HL-60 (cell line): ENCODE measurements at regions not wholly inside any gene's neighbourhood (a gene's known extent, or its start where the extent isn't known, plus 50 kb on each side); places are given as distances from the start of the nearest gene placed in this dataset.

Experiments
- POLR2AphosphoS5 ChIP-seq: IDR thresholded peaks from 2 replicates; pipeline ENCODE4 v1.6.1; 2012; ENCODE audit warnings: low read depth
- TF ChIP-seq, protein P1 (sequence below): IDR thresholded peaks from one replicate; pipeline ENCODE4 v1.5.1; 2011; ENCODE audit warnings: low read length, control low read depth, inconsistent platforms; ENCODE audit not compliant: insufficient read depth
- TF ChIP-seq, protein P2 (sequence below): IDR thresholded peaks from 2 replicates; pipeline ENCODE4 v1.6.1; 2012; ENCODE audit warnings: low read depth; ENCODE audit not compliant: insufficient replicate concordance

DNA sequence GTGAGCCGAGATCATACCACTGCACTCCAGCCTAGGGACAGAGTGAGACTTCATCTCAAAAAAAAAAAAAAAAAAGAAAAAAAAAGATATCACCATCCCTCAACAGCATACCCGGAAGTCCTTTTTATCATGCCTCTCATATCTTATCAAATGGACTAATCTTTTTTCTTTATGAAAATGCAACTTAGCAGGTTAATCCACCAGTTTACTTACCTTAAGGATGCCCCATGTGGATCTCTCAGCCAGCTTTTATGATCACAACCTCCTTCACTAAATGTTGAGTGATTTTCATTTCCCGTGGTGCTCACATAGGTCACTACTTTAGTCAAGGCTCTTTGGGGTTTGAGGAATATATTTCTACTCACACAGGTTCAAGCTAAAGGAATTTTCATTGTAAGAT, 248.8 kb upstream of the TBX3 start:
- TF ChIP-seq, protein P1, sequence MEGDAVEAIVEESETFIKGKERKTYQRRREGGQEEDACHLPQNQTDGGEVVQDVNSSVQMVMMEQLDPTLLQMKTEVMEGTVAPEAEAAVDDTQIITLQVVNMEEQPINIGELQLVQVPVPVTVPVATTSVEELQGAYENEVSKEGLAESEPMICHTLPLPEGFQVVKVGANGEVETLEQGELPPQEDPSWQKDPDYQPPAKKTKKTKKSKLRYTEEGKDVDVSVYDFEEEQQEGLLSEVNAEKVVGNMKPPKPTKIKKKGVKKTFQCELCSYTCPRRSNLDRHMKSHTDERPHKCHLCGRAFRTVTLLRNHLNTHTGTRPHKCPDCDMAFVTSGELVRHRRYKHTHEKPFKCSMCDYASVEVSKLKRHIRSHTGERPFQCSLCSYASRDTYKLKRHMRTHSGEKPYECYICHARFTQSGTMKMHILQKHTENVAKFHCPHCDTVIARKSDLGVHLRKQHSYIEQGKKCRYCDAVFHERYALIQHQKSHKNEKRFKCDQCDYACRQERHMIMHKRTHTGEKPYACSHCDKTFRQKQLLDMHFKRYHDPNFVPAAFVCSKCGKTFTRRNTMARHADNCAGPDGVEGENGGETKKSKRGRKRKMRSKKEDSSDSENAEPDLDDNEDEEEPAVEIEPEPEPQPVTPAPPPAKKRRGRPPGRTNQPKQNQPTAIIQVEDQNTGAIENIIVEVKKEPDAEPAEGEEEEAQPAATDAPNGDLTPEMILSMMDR = no peak
- no peak for TF ChIP-seq POLR2AphosphoS5
- TF ChIP-seq, protein P2, sequence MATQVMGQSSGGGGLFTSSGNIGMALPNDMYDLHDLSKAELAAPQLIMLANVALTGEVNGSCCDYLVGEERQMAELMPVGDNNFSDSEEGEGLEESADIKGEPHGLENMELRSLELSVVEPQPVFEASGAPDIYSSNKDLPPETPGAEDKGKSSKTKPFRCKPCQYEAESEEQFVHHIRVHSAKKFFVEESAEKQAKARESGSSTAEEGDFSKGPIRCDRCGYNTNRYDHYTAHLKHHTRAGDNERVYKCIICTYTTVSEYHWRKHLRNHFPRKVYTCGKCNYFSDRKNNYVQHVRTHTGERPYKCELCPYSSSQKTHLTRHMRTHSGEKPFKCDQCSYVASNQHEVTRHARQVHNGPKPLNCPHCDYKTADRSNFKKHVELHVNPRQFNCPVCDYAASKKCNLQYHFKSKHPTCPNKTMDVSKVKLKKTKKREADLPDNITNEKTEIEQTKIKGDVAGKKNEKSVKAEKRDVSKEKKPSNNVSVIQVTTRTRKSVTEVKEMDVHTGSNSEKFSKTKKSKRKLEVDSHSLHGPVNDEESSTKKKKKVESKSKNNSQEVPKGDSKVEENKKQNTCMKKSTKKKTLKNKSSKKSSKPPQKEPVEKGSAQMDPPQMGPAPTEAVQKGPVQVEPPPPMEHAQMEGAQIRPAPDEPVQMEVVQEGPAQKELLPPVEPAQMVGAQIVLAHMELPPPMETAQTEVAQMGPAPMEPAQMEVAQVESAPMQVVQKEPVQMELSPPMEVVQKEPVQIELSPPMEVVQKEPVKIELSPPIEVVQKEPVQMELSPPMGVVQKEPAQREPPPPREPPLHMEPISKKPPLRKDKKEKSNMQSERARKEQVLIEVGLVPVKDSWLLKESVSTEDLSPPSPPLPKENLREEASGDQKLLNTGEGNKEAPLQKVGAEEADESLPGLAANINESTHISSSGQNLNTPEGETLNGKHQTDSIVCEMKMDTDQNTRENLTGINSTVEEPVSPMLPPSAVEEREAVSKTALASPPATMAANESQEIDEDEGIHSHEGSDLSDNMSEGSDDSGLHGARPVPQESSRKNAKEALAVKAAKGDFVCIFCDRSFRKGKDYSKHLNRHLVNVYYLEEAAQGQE = no peak
